ENCODE measurements at regions not wholly inside any gene's neighbourhood (a gene's known extent, or its start where the extent isn't known, plus 50 kb on each side); places are given as distances from the start of the nearest gene placed in this dataset.

DNA sequence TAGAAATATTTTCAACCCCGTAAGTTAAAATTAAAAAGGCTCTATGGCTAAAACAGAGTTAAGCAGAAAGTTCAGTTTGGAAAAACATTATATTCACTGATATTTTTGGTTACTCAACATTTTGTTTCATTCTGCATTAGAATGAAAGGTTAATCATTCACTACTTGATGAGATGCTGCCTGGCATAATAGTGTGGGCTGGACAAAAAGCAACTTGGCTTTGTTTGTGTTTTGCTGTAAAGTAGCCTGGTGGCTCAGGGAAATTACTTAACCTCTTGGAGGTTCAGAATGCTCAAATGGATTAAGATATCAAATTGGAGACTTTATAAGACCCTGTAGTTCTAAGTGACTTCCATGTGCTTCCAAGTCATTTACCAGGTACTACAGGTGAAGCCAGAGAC is 367.4 kb upstream of the TRPC7 start:
- TF ChIP-seq, protein P1, sequence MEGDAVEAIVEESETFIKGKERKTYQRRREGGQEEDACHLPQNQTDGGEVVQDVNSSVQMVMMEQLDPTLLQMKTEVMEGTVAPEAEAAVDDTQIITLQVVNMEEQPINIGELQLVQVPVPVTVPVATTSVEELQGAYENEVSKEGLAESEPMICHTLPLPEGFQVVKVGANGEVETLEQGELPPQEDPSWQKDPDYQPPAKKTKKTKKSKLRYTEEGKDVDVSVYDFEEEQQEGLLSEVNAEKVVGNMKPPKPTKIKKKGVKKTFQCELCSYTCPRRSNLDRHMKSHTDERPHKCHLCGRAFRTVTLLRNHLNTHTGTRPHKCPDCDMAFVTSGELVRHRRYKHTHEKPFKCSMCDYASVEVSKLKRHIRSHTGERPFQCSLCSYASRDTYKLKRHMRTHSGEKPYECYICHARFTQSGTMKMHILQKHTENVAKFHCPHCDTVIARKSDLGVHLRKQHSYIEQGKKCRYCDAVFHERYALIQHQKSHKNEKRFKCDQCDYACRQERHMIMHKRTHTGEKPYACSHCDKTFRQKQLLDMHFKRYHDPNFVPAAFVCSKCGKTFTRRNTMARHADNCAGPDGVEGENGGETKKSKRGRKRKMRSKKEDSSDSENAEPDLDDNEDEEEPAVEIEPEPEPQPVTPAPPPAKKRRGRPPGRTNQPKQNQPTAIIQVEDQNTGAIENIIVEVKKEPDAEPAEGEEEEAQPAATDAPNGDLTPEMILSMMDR (IDR thresholded peaks at IDR 0.05): no peak
- TF ChIP-seq POLR2A (IDR thresholded peaks at IDR 0.05) (no peak), POLR2AphosphoS5 (IDR thresholded peaks at IDR 0.05) (no peak)
